ENCODE measurements at regions not wholly inside any gene's neighbourhood (a gene's known extent, or its start where the extent isn't known, plus 50 kb on each side); places are given as distances from the start of the nearest gene placed in this dataset.

GRCh38 chr14:101232340-101233020 lies 328.8 kb upstream of the DIO3 start:
- TF ChIP-seq FOXP2 (optimal IDR thresholded peaks at IDR 0.05; ENCODE audit: borderline replicate concordance, extremely low read depth, extremely low read length, insufficient read depth) (no peak), SIN3A (IDR thresholded peaks at IDR 0.05; ENCODE audit: borderline replicate concordance, insufficient read depth, low read length) (no peak)

Measured in PFSK-1 (cell line).